ENCODE measurements at regions not wholly inside any gene's neighbourhood (a gene's known extent, or its start where the extent isn't known, plus 50 kb on each side); places are given as distances from the start of the nearest gene placed in this dataset.

DNA sequence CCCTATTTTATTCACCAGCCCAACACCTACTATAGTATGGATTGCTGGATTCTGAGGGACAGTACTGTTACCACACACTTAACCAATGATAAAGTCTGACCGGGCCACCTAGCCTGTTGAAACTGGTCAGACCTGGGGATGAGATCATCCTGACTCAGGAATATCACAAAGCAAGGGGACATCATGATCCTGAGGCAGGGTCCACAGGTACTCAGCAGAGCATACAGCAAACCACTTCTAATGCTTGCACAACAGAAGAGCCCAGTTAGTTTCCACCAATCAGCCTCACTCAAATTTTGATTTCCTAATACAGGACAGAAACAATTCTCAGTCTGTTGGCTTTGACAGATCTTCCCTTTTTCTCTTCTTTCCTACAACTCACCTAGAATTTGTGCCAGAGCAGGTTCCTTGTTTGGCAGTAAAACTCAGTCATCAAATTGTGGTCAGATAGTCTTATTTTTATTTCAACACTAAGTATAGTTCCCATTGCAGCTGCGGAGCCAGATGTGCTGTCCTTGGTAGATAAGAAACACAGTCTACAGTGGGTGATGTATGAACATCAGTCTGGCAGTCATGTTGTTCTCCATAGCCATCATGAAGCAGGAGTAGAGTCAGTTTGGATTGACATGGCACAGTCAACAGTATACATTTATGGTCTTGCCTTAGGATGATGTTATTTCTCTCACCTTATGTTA lies 90.1 kb upstream of the PRR23C start:
- TF ChIP-seq, protein P1, sequence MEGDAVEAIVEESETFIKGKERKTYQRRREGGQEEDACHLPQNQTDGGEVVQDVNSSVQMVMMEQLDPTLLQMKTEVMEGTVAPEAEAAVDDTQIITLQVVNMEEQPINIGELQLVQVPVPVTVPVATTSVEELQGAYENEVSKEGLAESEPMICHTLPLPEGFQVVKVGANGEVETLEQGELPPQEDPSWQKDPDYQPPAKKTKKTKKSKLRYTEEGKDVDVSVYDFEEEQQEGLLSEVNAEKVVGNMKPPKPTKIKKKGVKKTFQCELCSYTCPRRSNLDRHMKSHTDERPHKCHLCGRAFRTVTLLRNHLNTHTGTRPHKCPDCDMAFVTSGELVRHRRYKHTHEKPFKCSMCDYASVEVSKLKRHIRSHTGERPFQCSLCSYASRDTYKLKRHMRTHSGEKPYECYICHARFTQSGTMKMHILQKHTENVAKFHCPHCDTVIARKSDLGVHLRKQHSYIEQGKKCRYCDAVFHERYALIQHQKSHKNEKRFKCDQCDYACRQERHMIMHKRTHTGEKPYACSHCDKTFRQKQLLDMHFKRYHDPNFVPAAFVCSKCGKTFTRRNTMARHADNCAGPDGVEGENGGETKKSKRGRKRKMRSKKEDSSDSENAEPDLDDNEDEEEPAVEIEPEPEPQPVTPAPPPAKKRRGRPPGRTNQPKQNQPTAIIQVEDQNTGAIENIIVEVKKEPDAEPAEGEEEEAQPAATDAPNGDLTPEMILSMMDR (conservative IDR thresholded peaks at IDR 0.05 in 1 of 2, IDR thresholded peaks at IDR 0.05 in 1 of 2; ENCODE audit: low read depth in 1 of 2, low read length in 2 of 2): no peak
- TF ChIP-seq EZH2 (IDR thresholded peaks at IDR 0.05; ENCODE audit: low read length, missing control alignments): no peak

Data from fibroblast of lung (primary cell).